Lower leg skin (tissue), 3 donors: ENCODE measurements at regions not wholly inside any gene's neighbourhood (a gene's known extent, or its start where the extent isn't known, plus 50 kb on each side); places are given as distances from the start of the nearest gene placed in this dataset.

ENCODE experiments used
- POLR2A ChIP-seq, 2 donors: fragments of 450-650 bp; IDR thresholded peaks; one replicate each; pipeline ENCODE4 v1.6.1; 2016 to 2017; ENCODE audit warnings: antibody characterized with exemption in 2 of 2, mild to moderate bottlenecking in 1 of 2, moderate library complexity in 1 of 2
- TF ChIP-seq, protein P1 (sequence below), 3 donors: fragments of 450-650 bp; IDR thresholded peaks; one replicate each; pipeline ENCODE4 v1.5.1; 2016; ENCODE audit warnings: antibody characterized with exemption in 3 of 3, mild to moderate bottlenecking in 3 of 3, moderate library complexity in 2 of 3

- TF ChIP-seq, protein P1, sequence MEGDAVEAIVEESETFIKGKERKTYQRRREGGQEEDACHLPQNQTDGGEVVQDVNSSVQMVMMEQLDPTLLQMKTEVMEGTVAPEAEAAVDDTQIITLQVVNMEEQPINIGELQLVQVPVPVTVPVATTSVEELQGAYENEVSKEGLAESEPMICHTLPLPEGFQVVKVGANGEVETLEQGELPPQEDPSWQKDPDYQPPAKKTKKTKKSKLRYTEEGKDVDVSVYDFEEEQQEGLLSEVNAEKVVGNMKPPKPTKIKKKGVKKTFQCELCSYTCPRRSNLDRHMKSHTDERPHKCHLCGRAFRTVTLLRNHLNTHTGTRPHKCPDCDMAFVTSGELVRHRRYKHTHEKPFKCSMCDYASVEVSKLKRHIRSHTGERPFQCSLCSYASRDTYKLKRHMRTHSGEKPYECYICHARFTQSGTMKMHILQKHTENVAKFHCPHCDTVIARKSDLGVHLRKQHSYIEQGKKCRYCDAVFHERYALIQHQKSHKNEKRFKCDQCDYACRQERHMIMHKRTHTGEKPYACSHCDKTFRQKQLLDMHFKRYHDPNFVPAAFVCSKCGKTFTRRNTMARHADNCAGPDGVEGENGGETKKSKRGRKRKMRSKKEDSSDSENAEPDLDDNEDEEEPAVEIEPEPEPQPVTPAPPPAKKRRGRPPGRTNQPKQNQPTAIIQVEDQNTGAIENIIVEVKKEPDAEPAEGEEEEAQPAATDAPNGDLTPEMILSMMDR (IDR thresholded peaks at IDR 0.05), result no peak
- TF ChIP-seq POLR2A (IDR thresholded peaks at IDR 0.05), result no peak
Measured at GRCh38 chr10:5282137-5282536, 82.6 kb upstream of the UCN3 start.
